ENCODE measurements at regions not wholly inside any gene's neighbourhood (a gene's known extent, or its start where the extent isn't known, plus 50 kb on each side); places are given as distances from the start of the nearest gene placed in this dataset.

GRCh38 chr3:57001356-57001755 lies 59.1 kb upstream of the SPATA12 start:
- no peak for TF ChIP-seq CTCF (conservative IDR thresholded peaks at IDR 0.05; ENCODE audit: low read depth, low read length)
- no peak overlapping the region for H3K4me3 ChIP-seq (ENCODE audit: low read length)
- no peak for DNase-seq (ENCODE audit: low read depth)

- no peak for TF ChIP-seq CTCF (conservative IDR thresholded peaks at IDR 0.05; ENCODE audit: low read depth, low read length)
- no peak overlapping the region for H3K4me3 ChIP-seq (ENCODE audit: low read length)
- no peak for DNase-seq (ENCODE audit: low read depth)
These were observed 60.5 kb upstream of the SPATA12 start for GRCh38 chr3:57000012-57000411.

GRCh38 chr3:56999547-56999946 lies 60.9 kb upstream of the SPATA12 start:
- TF ChIP-seq CTCF (conservative IDR thresholded peaks at IDR 0.05; ENCODE audit: low read depth, low read length) = no peak
- DNase-seq (ENCODE audit: low read depth) = no peak
- no peak overlapping the region for H3K4me3 ChIP-seq (ENCODE audit: low read length)

GRCh38 chr3:56998076-56998529 lies 62.4 kb upstream of the SPATA12 start:
- no peak for TF ChIP-seq CTCF (conservative IDR thresholded peaks at IDR 0.05; ENCODE audit: low read depth, low read length)
- DNase-seq (ENCODE audit: low read depth) = no peak
- H3K4me3 ChIP-seq (ENCODE audit: low read length) = no peak overlapping the region

- DNase-seq (ENCODE audit: low read depth) = no peak
- TF ChIP-seq CTCF (conservative IDR thresholded peaks at IDR 0.05; ENCODE audit: low read depth, low read length) = no peak
- no peak overlapping the region for H3K4me3 ChIP-seq (ENCODE audit: low read length)
These were observed 62.8 kb upstream of the SPATA12 start for GRCh38 chr3:56997675-56998074.

GRCh38 chr3:56997041-56997440 lies 63.4 kb upstream of the SPATA12 start:
- DNase-seq (ENCODE audit: low read depth) = no peak
- no peak for TF ChIP-seq CTCF (conservative IDR thresholded peaks at IDR 0.05; ENCODE audit: low read depth, low read length)

GRCh38 chr3:56994391-56994790 lies 66.1 kb upstream of the SPATA12 start:
- no peak for TF ChIP-seq CTCF (conservative IDR thresholded peaks at IDR 0.05; ENCODE audit: low read depth, low read length)
- DNase-seq (ENCODE audit: low read depth) = no peak
- H3K4me3 ChIP-seq (ENCODE audit: low read length) = no peak overlapping the region

More at GRCh38 chr3:56997041-56997440, 63.4 kb upstream of the SPATA12 start:
- H3K4me3 ChIP-seq (ENCODE audit: low read length) = no peak overlapping the region
